ENCODE measurements at regions not wholly inside any gene's neighbourhood (a gene's known extent, or its start where the extent isn't known, plus 50 kb on each side); places are given as distances from the start of the nearest gene placed in this dataset.
"Not testable (repeated sequence)": the region's sequence is repeated elsewhere in the genome, so short reads cannot be mapped to it uniquely, and the experiment has no call there.

- TF ChIP-seq HMGA2 (CRISPR knock-in tag; IDR thresholded peaks at IDR 0.05), result no peak
Observed at GRCh38 chrX:84830836-84831235, 172.8 kb upstream of the APOOL start (continued).

DNA sequence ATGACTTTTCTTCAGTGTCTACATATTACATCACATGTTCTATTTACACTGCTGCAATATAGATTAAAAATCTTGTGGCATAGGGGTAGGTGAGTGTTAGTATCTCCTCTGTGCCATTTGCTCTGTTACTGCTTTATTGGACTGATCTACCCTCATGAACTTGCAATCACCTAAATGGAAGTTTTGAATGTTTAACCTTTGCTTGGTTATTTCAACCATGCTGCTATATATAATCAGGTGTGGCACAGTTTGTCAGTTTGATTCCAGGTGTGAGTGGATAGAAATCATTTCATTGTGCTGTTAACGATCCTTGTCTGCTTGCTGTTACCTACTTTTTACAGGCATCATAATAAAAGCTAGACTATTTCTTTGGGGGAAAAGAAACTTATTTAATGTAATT, 157.1 kb upstream of the APOOL start:
- DNase-seq (ENCODE audit: low spot score); H3K4me3 Mint-ChIP-seq; H3K4me1 Mint-ChIP-seq; H3K27ac Mint-ChIP-seq; CTCF ChIA-PET; H3K27me3 Mint-ChIP-seq (ENCODE audit: low read depth); H3K36me3 Mint-ChIP-seq; POLR2A ChIA-PET; ATAC-seq: not testable (repeated sequence)
- peaks cover 16% of the 10 kb centered on the region for H3K9me3 Mint-ChIP-seq

DNA sequence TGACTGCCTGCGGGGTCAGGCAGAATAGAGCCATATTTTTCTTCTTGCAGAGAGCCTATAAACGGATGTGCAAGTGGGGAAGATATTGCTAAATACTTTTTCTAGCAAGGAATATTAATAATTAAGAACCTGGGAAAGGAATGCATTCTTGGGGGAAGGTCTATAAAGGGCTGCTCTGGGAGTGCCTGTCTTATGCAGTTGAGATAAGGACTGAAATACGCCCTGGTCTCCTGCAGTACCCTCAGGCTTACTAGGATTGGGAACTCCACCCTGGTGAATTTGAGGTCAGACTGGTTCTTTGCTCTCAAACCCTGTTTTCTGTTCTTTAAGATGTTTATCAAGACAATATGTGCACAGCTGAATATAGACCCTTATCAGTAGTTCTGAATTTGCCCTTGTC, 152.5 kb upstream of the APOOL start:
- CTCF ChIA-PET; H3K27me3 Mint-ChIP-seq (ENCODE audit: low read depth); DNase-seq (ENCODE audit: low spot score); H3K4me1 Mint-ChIP-seq; ATAC-seq; H3K4me3 Mint-ChIP-seq; POLR2A ChIA-PET; H3K27ac Mint-ChIP-seq: not testable (repeated sequence)
- peaks cover 26% of the 10 kb centered on the region for H3K9me3 Mint-ChIP-seq
- H3K36me3 Mint-ChIP-seq, result peaks cover 18% of the 10 kb centered on the region

- H3K9me3 Mint-ChIP-seq, result peaks cover 10% of the 10 kb centered on the region
- ATAC-seq; DNase-seq (ENCODE audit: low spot score); H3K27me3 Mint-ChIP-seq (ENCODE audit: low read depth); POLR2A ChIA-PET; H3K27ac Mint-ChIP-seq; H3K36me3 Mint-ChIP-seq; H3K4me3 Mint-ChIP-seq; H3K4me1 Mint-ChIP-seq; CTCF ChIA-PET: not testable (repeated sequence)
Observed at GRCh38 chrX:84856791-84857190, 146.9 kb upstream of the APOOL start.

DNA sequence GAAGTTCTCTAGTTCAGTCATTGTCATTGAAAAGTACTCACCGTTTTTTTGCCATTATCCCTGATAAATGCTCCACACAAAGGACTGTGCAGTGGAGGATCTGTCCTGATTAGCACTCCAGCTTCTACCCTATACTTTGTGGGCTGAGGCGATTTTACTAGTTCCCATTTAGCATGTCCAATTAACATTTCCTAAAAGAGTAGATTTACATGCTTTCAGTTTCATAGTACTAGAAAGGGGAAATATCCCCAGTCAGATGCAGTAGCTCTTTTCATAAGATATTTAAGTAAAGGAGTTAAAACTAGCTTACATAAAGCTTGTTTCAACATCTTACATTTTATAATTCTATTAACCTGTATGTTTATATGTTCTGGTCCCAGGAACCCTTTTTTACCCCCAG, 144.9 kb upstream of the APOOL start:
- ATAC-seq, POLR2A ChIA-PET, CTCF ChIA-PET: not testable (repeated sequence)

DNA sequence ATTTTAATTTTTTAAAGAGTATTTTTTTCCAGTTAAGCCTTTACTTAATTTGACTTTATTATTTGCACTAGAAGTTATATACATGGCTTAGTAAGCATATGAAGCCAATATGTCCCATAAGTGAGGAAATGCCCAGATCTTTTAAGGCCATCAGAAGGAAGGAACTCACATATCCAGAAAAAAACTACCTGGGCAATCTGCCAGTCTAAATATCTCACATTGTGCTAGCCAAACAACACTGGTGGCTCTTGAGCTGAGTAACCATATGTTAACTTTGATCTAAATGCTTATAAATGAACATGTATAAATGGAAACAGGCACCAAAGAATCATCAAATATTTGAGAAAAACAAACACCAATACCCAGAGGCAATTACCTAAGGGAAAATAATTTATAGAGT, 138.6 kb upstream of the APOOL start:
- POLR2A ChIA-PET, result no interaction called here
- Mint-ChIP-seq H3K27ac (no peak overlapping the region), H3K4me3 (no peak overlapping the region), H3K9me3 (no peaks in the 10 kb centered on the region; the same call in 1 of the 2 replicates), H3K27me3 (ENCODE audit: low read depth) (no peaks in the 10 kb centered on the region), H3K4me1 (peaks cover 19% of the 10 kb centered on the region), H3K36me3 (no peaks in the 10 kb centered on the region)
- ATAC-seq, result no peak
- DNase-seq (ENCODE audit: low spot score), result no peak
- no peak for TF ChIP-seq ZNF138 (CRISPR knock-in tag; conservative IDR thresholded peaks at IDR 0.05)
- TF ChIP-seq AR (CRISPR knock-in tag; IDR thresholded peaks at IDR 0.05), result no peak
- no peak for TF ChIP-seq ZNF532 (CRISPR knock-in tag; IDR thresholded peaks at IDR 0.05; ENCODE audit: borderline replicate concordance)
- CTCF ChIA-PET, result no interaction called here

More for the DNA sequence above, 144.9 kb upstream of the APOOL start:
- H3K27me3 Mint-ChIP-seq (ENCODE audit: low read depth); H3K36me3 Mint-ChIP-seq; DNase-seq (ENCODE audit: low spot score); H3K9me3 Mint-ChIP-seq; H3K4me3 Mint-ChIP-seq; H3K27ac Mint-ChIP-seq: not testable (repeated sequence)
- peaks cover 25% of the 10 kb centered on the region for H3K4me1 Mint-ChIP-seq

- CTCF ChIA-PET; H3K36me3 Mint-ChIP-seq; H3K27ac Mint-ChIP-seq; ATAC-seq; H3K4me3 Mint-ChIP-seq; POLR2A ChIA-PET; DNase-seq (ENCODE audit: low spot score); H3K27me3 Mint-ChIP-seq (ENCODE audit: low read depth); H3K9me3 Mint-ChIP-seq: not testable (repeated sequence)
- H3K4me1 Mint-ChIP-seq, result peaks cover 15% of the 10 kb centered on the region
Observed at GRCh38 chrX:84870281-84870680, 133.4 kb upstream of the APOOL start.

DNA sequence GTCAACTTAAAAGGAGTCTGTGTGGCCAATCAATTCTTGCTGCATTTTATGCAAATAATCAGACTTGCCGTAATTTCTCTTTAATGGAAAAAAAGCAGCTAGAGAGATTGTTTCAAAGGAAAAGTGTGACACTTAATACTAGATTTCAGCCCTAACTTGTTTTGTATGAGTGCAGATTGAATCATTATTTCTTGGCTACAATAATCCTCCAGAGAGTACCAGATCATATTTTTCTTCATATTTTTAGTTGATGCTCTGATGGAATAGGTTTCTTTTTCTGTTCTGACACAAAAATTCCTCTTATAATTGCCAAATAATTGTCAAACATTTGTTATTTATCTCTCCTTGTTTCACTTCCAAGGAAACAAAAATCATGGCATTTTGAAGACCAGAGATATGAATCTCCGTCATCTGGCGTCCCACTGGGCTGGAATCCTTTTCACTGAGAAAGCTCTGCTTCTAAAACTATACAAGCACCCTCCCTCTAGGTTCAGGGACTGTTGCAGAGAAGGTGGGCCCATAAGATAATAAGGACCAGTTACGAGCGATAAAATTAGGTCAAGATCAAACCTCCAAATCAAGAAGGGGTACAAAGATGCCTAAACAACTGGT, 131.4 kb upstream of the APOOL start:
- H3K9me3 Mint-ChIP-seq; DNase-seq (ENCODE audit: low spot score); H3K4me3 Mint-ChIP-seq; CTCF ChIA-PET; H3K27ac Mint-ChIP-seq; ATAC-seq; H3K36me3 Mint-ChIP-seq; POLR2A ChIA-PET; H3K27me3 Mint-ChIP-seq (ENCODE audit: low read depth): not testable (repeated sequence)
- H3K4me1 Mint-ChIP-seq, result peaks cover 19% of the 10 kb centered on the region
